Activated CD8-positive, alpha-beta memory T cell treated with anti-CD3 and anti-CD28 coated beads, Interleukin-2, amount 10 ng/mL, durations not matched to agents 7 days and 5 days (primary cell): ENCODE measurements at regions not wholly inside any gene's neighbourhood (a gene's known extent, or its start where the extent isn't known, plus 50 kb on each side); places are given as distances from the start of the nearest gene placed in this dataset.
"Not testable (repeated sequence)": the region's sequence is repeated elsewhere in the genome, so short reads cannot be mapped to it uniquely, and the experiment has no call there.

Experiments used
- ATAC-seq: fragments of 150-1000 bp; cut with Tn5 transposase; one replicate; pipeline ENCODE4 v1.10.0; 2021; ENCODE audit warnings: moderate library complexity
- CTCF ChIA-PET: fragments of 350-600 bp; sonication (Branson Sonifier 250); formaldehyde crosslinking; loops from one replicate; lab custom pipeline; 2021; ENCODE audit warnings: antibody characterized with exemption; lab: Charles Lee
- DNase-seq: peaks from one replicate; pipeline ENCODE4 v3.0.0-alpha.2; 2020
- H3K27ac Mint-ChIP-seq: one replicate; pipeline ENCODE4 v1.8.0; 2021; ENCODE audit warnings: mild to moderate bottlenecking, mixed read lengths
- H3K27me3 Mint-ChIP-seq: one replicate; pipeline ENCODE4 v1.8.0; 2021; ENCODE audit warnings: mixed read lengths
- H3K36me3 Mint-ChIP-seq: one replicate; pipeline ENCODE4 v1.8.0; 2021; ENCODE audit warnings: mild to moderate bottlenecking, mixed read lengths
- H3K4me1 Mint-ChIP-seq: one replicate; pipeline ENCODE4 v1.8.0; 2021; ENCODE audit warnings: mixed read lengths
- H3K4me3 Mint-ChIP-seq: one replicate; pipeline ENCODE4 v1.8.0; 2021; ENCODE audit warnings: mild to moderate bottlenecking, moderate library complexity, mixed read lengths
- H3K9me3 Mint-ChIP-seq: one replicate; pipeline ENCODE4 v1.8.0; 2022; ENCODE audit warnings: low read depth, mixed read lengths

- ATAC-seq (no peak), DNase-seq (no peak)
- Mint-ChIP-seq H3K27me3 (no peaks in the 10 kb centered on the region), H3K9me3 (peaks cover 8% of the 10 kb centered on the region), H3K4me3 (no peak overlapping the region), H3K36me3 (no peaks in the 10 kb centered on the region), H3K27ac (no peak overlapping the region), H3K4me1 (no peaks in the 10 kb centered on the region)
- CTCF ChIA-PET = no interaction called here
Observed at GRCh38 chr3:162376761-162377160, 880.2 kb downstream of the OTOL1 start.

DNA sequence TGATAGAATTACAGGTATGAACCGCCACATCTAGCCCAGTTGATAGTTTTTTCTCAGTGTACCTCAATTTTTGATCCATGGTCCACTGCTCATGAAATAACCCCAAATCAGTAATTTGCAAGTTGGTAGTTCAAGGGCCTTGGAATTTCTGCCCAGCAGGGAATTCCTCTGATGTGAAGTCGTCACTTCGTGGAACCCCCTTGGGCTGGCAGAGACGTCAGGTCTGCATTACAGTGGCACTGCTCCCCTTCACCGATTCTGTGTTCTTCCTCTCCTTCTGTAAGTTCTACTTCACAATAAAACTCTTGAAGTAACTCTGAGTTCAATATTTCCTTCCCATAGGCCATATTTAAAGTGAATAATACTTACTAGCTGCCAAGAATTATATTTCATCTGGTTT is 881.0 kb downstream of the OTOL1 start:
- CTCF ChIA-PET = no interaction called here
- Mint-ChIP-seq H3K4me3 (no peak overlapping the region), H3K36me3 (no peaks in the 10 kb centered on the region), H3K27me3 (no peaks in the 10 kb centered on the region), H3K9me3 (peaks cover 8% of the 10 kb centered on the region), H3K4me1 (no peaks in the 10 kb centered on the region), H3K27ac (no peak overlapping the region)
- ATAC-seq (no peak), DNase-seq (no peak)

GRCh38 chr3:162385387-162385786 is 888.8 kb downstream of the OTOL1 start:
- H3K9me3 Mint-ChIP-seq = no peaks in the 10 kb centered on the region
- H3K36me3 Mint-ChIP-seq = no peaks in the 10 kb centered on the region
- H3K4me3 Mint-ChIP-seq = no peak overlapping the region
- H3K27ac Mint-ChIP-seq = no peak overlapping the region
- no peaks in the 10 kb centered on the region for H3K4me1 Mint-ChIP-seq
- H3K27me3 Mint-ChIP-seq = no peaks in the 10 kb centered on the region
- no peak for DNase-seq
- ATAC-seq = no peak
- CTCF ChIA-PET = no interaction called here

GRCh38 chr3:162390891-162391290 is 894.3 kb downstream of the OTOL1 start:
- H3K4me3 Mint-ChIP-seq = no peak overlapping the region
- H3K9me3 Mint-ChIP-seq = peaks cover 12% of the 10 kb centered on the region
- no peaks in the 10 kb centered on the region for H3K36me3 Mint-ChIP-seq
- H3K27me3 Mint-ChIP-seq = no peaks in the 10 kb centered on the region
- DNase-seq (no peak), ATAC-seq (no peak)
- no peaks in the 10 kb centered on the region for H3K4me1 Mint-ChIP-seq
- CTCF ChIA-PET = no interaction called here
- no peak overlapping the region for H3K27ac Mint-ChIP-seq

- DNase-seq = no peak
- H3K4me1 Mint-ChIP-seq = no peaks in the 10 kb centered on the region
- no peaks in the 10 kb centered on the region for H3K27me3 Mint-ChIP-seq
- CTCF ChIA-PET = no interaction called here
- H3K4me3 Mint-ChIP-seq = no peak overlapping the region
- peaks cover 12% of the 10 kb centered on the region for H3K9me3 Mint-ChIP-seq
- ATAC-seq = no peak
- no peak overlapping the region for H3K27ac Mint-ChIP-seq
- no peaks in the 10 kb centered on the region for H3K36me3 Mint-ChIP-seq
Observed at GRCh38 chr3:162391301-162391700, 894.7 kb downstream of the OTOL1 start.

DNA sequence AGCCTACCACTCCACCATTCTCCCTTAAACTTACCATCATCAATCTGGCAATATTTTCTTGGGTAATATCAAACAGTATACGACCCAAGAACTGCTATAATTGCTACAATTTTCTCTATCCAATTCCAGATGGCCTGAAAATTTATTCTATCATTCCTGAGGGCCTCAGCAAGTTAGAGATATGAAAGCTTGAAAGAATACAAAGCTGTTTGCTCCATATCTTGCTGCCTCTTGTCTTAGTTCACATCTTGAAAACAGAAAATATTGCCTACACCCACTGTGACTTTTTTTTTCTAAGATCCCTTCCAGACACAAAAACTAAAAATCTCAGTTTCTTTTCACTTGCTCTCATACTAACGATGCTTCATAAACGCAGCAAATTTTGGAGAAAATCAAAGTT is 898.9 kb downstream of the OTOL1 start:
- CTCF ChIA-PET = no interaction called here
- no peaks in the 10 kb centered on the region for H3K4me1 Mint-ChIP-seq
- H3K27ac Mint-ChIP-seq = no peak overlapping the region
- no peak overlapping the region for H3K4me3 Mint-ChIP-seq
- H3K9me3 Mint-ChIP-seq = peaks cover 12% of the 10 kb centered on the region
- DNase-seq = no peak
- no peak for ATAC-seq
- no peaks in the 10 kb centered on the region for H3K27me3 Mint-ChIP-seq
- H3K36me3 Mint-ChIP-seq = no peaks in the 10 kb centered on the region

DNA sequence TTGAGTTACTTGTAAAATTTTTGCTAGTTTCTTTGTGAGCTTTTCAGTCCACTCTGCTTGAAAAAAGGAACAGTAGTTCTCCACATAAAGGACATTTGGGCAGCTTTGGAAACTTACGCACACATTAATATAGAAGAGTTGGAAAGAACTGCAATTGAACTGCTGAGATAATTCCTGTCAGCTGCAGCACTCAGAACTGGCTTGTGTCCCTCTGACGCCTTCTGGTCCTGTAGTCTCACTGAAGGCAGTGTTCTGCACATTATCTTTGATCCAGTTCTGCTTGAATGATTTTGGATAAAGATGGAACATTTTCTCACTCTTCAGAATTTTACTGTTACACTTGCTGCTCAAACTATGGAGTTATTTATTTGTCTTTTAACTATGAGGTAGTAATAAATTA is 901.9 kb downstream of the OTOL1 start:
- H3K4me1 Mint-ChIP-seq = no peaks in the 10 kb centered on the region
- CTCF ChIA-PET = no interaction called here
- no peak overlapping the region for H3K4me3 Mint-ChIP-seq
- ATAC-seq = no peak
- H3K27me3 Mint-ChIP-seq = no peaks in the 10 kb centered on the region
- DNase-seq = no peak
- H3K27ac Mint-ChIP-seq = no peak overlapping the region
- H3K36me3 Mint-ChIP-seq = no peaks in the 10 kb centered on the region
- H3K9me3 Mint-ChIP-seq = peaks cover 9% of the 10 kb centered on the region

- Mint-ChIP-seq H3K9me3 (peaks cover 3% of the 10 kb centered on the region), H3K4me3 (no peak overlapping the region), H3K36me3 (no peaks in the 10 kb centered on the region), H3K4me1 (no peaks in the 10 kb centered on the region), H3K27ac (no peak overlapping the region), H3K27me3 (no peaks in the 10 kb centered on the region)
- DNase-seq (no peak), ATAC-seq (no peak)
- CTCF ChIA-PET = no interaction called here
Observed at GRCh38 chr3:162400697-162401096, 904.1 kb downstream of the OTOL1 start.

- H3K27me3 Mint-ChIP-seq, H3K27ac Mint-ChIP-seq, H3K4me1 Mint-ChIP-seq, H3K9me3 Mint-ChIP-seq, H3K36me3 Mint-ChIP-seq, H3K4me3 Mint-ChIP-seq, DNase-seq, ATAC-seq, CTCF ChIA-PET: not testable (repeated sequence)
Observed at GRCh38 chr3:162411556-162411955, 914.9 kb downstream of the OTOL1 start.

DNA sequence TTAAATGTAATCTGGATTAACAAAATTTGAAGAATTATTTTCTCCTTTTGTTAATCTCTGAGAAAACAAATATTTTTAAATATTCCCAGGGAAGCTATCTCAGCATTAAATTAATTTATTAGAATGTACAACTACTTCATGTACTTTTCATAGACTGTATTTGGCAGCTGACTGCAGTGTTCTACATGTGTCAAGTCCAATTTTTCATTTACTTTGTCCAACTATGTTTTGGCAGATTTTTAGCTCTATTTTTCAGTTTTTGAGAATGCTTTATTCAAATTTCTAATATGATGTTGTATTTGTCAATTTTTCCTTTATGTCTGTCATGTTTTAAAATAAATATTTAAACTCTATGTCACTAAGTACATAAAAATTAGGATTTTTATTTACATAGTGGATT is 925.1 kb downstream of the OTOL1 start:
- CTCF ChIA-PET = no interaction called here
- Mint-ChIP-seq H3K27me3 (no peaks in the 10 kb centered on the region), H3K9me3 (peaks cover 2% of the 10 kb centered on the region), H3K4me1 (no peaks in the 10 kb centered on the region), H3K4me3 (no peak overlapping the region), H3K27ac (no peak overlapping the region), H3K36me3 (no peaks in the 10 kb centered on the region)
- no peak for DNase-seq
- ATAC-seq = no peak

DNA sequence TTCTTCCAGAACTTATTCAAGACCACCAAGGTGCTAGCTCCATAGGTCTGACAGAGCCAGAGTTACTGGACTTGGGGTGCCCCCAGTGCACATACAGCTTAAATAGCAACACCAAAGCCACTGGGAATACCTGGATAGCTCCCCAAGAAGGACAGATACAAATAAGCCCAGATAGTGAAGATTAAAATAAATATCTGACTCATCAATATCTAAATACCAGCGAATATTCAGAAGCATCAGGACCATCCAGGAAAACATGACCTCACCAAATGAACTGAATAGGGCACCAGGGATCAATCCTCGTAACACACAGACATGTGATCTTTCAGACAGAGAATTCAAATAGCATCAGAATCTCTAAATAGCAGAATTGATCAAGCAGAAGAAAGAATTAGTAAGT is 931.6 kb downstream of the OTOL1 start:
- no peak for ATAC-seq
- H3K4me1 Mint-ChIP-seq = no peaks in the 10 kb centered on the region

GRCh38 chr3:162435750-162436149 is 939.1 kb downstream of the OTOL1 start:
- H3K27ac Mint-ChIP-seq = no peak overlapping the region
- CTCF ChIA-PET = no interaction called here
- peaks cover 12% of the 10 kb centered on the region for H3K9me3 Mint-ChIP-seq

More for the DNA sequence above, 931.6 kb downstream of the OTOL1 start:
- CTCF ChIA-PET = no interaction called here
- Mint-ChIP-seq H3K27ac (no peak overlapping the region), H3K27me3 (no peaks in the 10 kb centered on the region), H3K36me3 (no peaks in the 10 kb centered on the region), H3K4me3 (no peak overlapping the region), H3K9me3 (peaks cover 10% of the 10 kb centered on the region)
- DNase-seq = no peak

DNA sequence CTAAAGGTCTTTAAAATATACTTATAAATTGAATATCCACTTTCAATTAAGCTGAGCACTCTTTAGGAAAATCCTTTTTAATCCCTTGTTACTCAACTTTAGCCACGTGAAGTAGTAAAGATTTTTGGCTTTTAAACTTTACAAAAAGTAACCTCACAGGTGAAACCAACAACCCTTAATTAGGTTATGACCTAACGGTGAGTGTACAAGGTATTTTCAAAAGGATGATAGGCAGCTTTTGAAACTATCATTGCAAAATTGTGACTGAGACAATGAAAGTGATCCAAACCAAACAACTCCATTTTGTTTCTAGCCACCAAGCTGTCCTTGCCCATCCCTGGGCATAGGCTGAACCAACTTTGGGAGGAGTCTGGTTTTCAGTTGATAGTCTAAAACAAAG is 940.2 kb downstream of the OTOL1 start:
- no peak overlapping the region for H3K4me3 Mint-ChIP-seq
- H3K9me3 Mint-ChIP-seq = peaks cover 13% of the 10 kb centered on the region
- ATAC-seq (no peak), DNase-seq (no peak)
- H3K4me1 Mint-ChIP-seq = no peaks in the 10 kb centered on the region
- no peaks in the 10 kb centered on the region for H3K36me3 Mint-ChIP-seq
- H3K27me3 Mint-ChIP-seq = no peaks in the 10 kb centered on the region
- CTCF ChIA-PET = no interaction called here
- no peak overlapping the region for H3K27ac Mint-ChIP-seq

More at GRCh38 chr3:162435750-162436149, 939.1 kb downstream of the OTOL1 start:
- DNase-seq (no peak), ATAC-seq (no peak)
- no peaks in the 10 kb centered on the region for H3K36me3 Mint-ChIP-seq
- no peak overlapping the region for H3K4me3 Mint-ChIP-seq
- H3K27me3 Mint-ChIP-seq = no peaks in the 10 kb centered on the region
- H3K4me1 Mint-ChIP-seq = no peaks in the 10 kb centered on the region

DNA sequence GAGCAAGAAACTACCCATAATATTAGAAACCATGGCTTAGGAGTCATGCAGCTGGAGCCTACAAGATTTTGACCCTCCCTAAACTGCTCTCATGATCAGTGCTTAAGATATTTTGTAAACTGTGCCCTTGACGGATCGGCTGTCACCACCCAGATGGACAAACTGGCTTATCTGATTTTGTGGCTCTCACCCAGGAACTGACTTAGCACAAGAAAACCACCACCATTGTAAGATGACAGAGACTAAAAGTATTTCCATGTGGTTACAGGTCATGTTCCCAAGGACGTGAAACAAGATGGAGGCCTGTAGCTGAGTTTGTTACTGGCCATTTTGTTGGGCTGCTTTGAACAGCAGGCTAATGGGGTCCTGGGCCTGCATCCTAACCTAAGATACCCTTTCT is 940.9 kb downstream of the OTOL1 start:
- no peak overlapping the region for H3K4me3 Mint-ChIP-seq
- peaks cover 13% of the 10 kb centered on the region for H3K9me3 Mint-ChIP-seq
- no peaks in the 10 kb centered on the region for H3K36me3 Mint-ChIP-seq
- H3K27ac Mint-ChIP-seq = no peak overlapping the region
- CTCF ChIA-PET = no interaction called here
- no peak for ATAC-seq
- no peaks in the 10 kb centered on the region for H3K4me1 Mint-ChIP-seq
- DNase-seq = no peak
- H3K27me3 Mint-ChIP-seq = no peaks in the 10 kb centered on the region

- no peaks in the 10 kb centered on the region for H3K36me3 Mint-ChIP-seq
- no peak for ATAC-seq
- no peak for DNase-seq
- CTCF ChIA-PET = no interaction called here
- H3K4me3 Mint-ChIP-seq = no peak overlapping the region
- H3K4me1 Mint-ChIP-seq = no peaks in the 10 kb centered on the region
- no peak overlapping the region for H3K27ac Mint-ChIP-seq
- no peaks in the 10 kb centered on the region for H3K27me3 Mint-ChIP-seq
- H3K9me3 Mint-ChIP-seq = peaks cover 12% of the 10 kb centered on the region
Observed at GRCh38 chr3:162441716-162442115, 945.1 kb downstream of the OTOL1 start.
